Stimulated activated naive B cell treated with anti-CD40 and anti-IgM and Interleukin-4, amounts not matched to agents 10 μg/mL and 1 μg/mL and 100 μg/mL, for 72 hours (primary cell): ENCODE measurements at regions not wholly inside any gene's neighbourhood (a gene's known extent, or its start where the extent isn't known, plus 50 kb on each side); places are given as distances from the start of the nearest gene placed in this dataset.
A peak's percentile ranks its signal among the peaks of the same experiment; 100 is the strongest.

Source experiments
- ATAC-seq, 2 donors: fragments of 150-1000 bp; cut with Tn5 transposase; replicated peaks; 2 replicates each; pipeline ENCODE4 v1.10.0; 2021; ENCODE audit warnings: moderate library complexity in 1 of 2
- DNase-seq: peaks from one replicate; pipeline ENCODE4 v3.0.0; 2021
- H3K27ac Mint-ChIP-seq: one replicate; pipeline ENCODE4 v1.8.0; 2022; ENCODE audit warnings: mild to moderate bottlenecking, mixed read lengths
- H3K27me3 Mint-ChIP-seq, 2 donors: one replicate each; pipeline ENCODE4 v1.8.0; 2022; ENCODE audit warnings: mixed read lengths in 2 of 2
- H3K36me3 Mint-ChIP-seq, 2 donors: one replicate each; pipeline ENCODE4 v1.8.0; 2022; ENCODE audit warnings: mixed read lengths in 2 of 2, mild to moderate bottlenecking in 1 of 2
- H3K4me1 Mint-ChIP-seq, 2 donors: one replicate each; pipeline ENCODE4 v1.8.0; 2022; ENCODE audit warnings: mixed read lengths in 2 of 2, mild to moderate bottlenecking in 1 of 2
- H3K4me3 Mint-ChIP-seq, 2 donors: one replicate each; pipeline ENCODE4 v1.8.0; 2022; ENCODE audit warnings: mild to moderate bottlenecking in 2 of 2, mixed read lengths in 2 of 2, moderate library complexity in 1 of 2
- H3K9me3 Mint-ChIP-seq, 2 donors: one replicate each; pipeline ENCODE4 v1.8.0; 2022; ENCODE audit warnings: mixed read lengths in 2 of 2, mild to moderate bottlenecking in 1 of 2

DNA sequence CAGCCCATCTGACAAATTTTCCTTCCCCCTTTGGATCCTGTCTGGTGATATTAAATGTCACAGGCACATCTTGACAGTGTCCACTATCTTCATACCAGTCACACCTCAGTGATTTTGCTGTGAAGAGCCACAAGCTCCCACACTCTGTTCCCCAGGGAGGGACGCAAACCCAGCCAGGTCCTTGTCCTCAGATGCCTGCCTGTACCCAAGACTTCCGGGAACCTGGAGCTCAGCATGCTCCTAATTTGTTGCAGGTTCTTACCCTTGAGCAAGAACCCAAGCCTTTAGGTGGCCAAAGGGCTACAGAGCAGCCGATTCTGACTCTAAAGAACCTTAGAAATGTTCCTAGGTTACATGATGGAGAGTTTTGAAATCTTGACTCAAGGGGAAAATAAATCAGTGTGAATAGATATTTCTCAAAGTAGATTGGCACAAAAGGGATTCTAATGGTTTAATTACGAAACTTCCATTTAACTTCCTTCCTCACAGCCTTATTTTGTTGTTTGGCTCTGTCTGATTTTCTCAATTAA is 66.2 kb upstream of the MTHFD1L start:
- ATAC-seq (no peak), DNase-seq (no peak)
- Mint-ChIP-seq H3K27ac (peak overlapping the region; percentile 5), H3K9me3 (no peaks in the 10 kb centered on the region), H3K36me3 (peaks cover 46 to 61% of the 10 kb centered on the region in 2 donors), H3K4me3 (no peak overlapping the region), H3K4me1 (peaks cover 4 to 10% of the 10 kb centered on the region in 2 donors), H3K27me3 (no peaks in the 10 kb centered on the region)

DNA sequence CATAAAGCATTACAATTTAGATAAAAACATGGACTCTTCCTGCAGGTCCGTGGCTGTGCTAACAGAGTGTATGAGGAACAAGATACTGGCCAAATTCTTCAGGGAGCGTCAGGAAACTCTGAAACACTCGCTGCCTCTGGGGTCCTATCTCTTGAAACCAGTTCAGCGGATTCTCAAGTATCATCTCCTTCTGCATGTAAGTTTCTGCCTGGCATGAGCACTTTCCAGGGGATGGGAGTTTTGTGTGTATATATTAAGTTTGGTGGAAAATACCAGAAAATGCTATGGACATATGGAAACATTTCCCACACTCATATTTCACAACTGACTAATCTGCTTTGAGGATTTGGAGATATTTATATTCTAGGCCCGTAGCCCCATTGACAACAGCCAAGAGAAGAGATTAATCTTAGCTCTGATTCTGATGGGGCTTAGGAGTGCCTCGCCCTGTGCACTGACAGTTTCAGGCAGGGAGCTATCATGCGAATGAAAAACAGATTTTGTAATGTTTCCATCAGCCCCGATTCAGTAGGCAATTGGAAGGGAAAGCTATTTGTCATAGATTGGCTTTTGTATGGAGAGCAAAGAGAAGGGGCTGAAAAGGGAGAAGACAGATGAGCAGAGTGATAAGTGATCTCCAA is 64.7 kb upstream of the MTHFD1L start:
- Mint-ChIP-seq H3K4me3 (no peak overlapping the region), H3K27me3 (no peaks in the 10 kb centered on the region), H3K9me3 (no peaks in the 10 kb centered on the region), H3K36me3 (peaks cover 50 to 59% of the 10 kb centered on the region in 2 donors), H3K4me1 (peaks cover 4 to 10% of the 10 kb centered on the region in 2 donors), H3K27ac (peak overlapping the region; percentile 14)
- no peak for DNase-seq
- no peak for ATAC-seq

DNA sequence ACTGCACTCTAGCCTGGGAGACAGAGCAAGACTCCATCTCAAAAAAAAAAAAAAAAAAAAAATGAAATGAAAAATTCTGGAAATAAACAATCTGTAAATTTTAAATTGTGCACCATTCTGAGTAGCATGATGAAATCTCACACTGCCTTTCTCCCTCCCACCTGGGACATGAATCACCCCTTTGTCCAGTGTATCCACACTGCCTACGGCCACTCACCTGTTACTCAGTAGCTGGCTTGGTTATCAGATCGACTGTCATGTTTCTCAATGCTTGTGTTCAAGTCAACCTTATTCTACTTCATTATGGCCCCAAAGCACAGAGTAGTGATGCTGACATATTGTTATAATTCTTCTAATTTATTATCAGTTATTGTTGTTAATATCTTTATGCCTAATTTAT is 58.7 kb upstream of the MTHFD1L start:
- DNase-seq (no peak), ATAC-seq (no peak)
- no peaks in the 10 kb centered on the region for H3K27me3 Mint-ChIP-seq
- H3K4me3 Mint-ChIP-seq = no peak overlapping the region
- H3K9me3 Mint-ChIP-seq = no peaks in the 10 kb centered on the region
- H3K4me1 Mint-ChIP-seq = peaks cover 4 to 8% of the 10 kb centered on the region in 2 donors
- H3K27ac Mint-ChIP-seq = peak overlapping the region; percentile 57
- peaks cover 41 to 49% of the 10 kb centered on the region in 2 donors for H3K36me3 Mint-ChIP-seq

- DNase-seq (peak; percentile 66), ATAC-seq (peak; percentile 85 to 87)
- Mint-ChIP-seq H3K27ac (peak overlapping the region; percentile 96), H3K9me3 (peaks cover 3 to 6% of the 10 kb centered on the region in 2 donors), H3K27me3 (no peaks in the 10 kb centered on the region), H3K4me3 (peak overlapping the region; percentile 56 to 67), H3K4me1 (peaks cover 34 to 35% of the 10 kb centered on the region in 2 donors), H3K36me3 (peaks cover 45 to 62% of the 10 kb centered on the region in 2 donors)
Observed at GRCh38 chr6:150813319-150813992, 52.0 kb upstream of the MTHFD1L start.

GRCh38 chr6:150813993-150814359 is 51.5 kb upstream of the MTHFD1L start:
- H3K36me3 Mint-ChIP-seq = peaks cover 44 to 60% of the 10 kb centered on the region in 2 donors
- H3K27ac Mint-ChIP-seq = peak overlapping the region; percentile 96
- peak overlapping the region; percentile 56 to 67 for H3K4me3 Mint-ChIP-seq
- DNase-seq (peak; percentile 35), ATAC-seq (peak; percentile 74 to 77)
- H3K9me3 Mint-ChIP-seq = peaks cover 3 to 6% of the 10 kb centered on the region in 2 donors
- H3K27me3 Mint-ChIP-seq = no peaks in the 10 kb centered on the region
- H3K4me1 Mint-ChIP-seq = peaks cover 34 to 35% of the 10 kb centered on the region in 2 donors
